HFFc6 (cell line): ENCODE measurements at regions not wholly inside any gene's neighbourhood (a gene's known extent, or its start where the extent isn't known, plus 50 kb on each side); places are given as distances from the start of the nearest gene placed in this dataset.

Experiments
- DNase-seq: peaks from one replicate; pipeline ENCODE4 v3.0.0-alpha.2; 2018
- H3K27ac Mint-ChIP-seq: 2 replicates; pipeline ENCODE4 v1.8.0; 2020; ENCODE audit warnings: mild to moderate bottlenecking, mixed read lengths
- H3K27me3 Mint-ChIP-seq: 2 replicates; pipeline ENCODE4 v1.8.0; 2021; ENCODE audit warnings: mild to moderate bottlenecking, moderate library complexity, mixed read lengths; ENCODE audit not compliant: insufficient read depth
- H3K36me3 Mint-ChIP-seq: 2 replicates; pipeline ENCODE4 v1.8.0; 2021; ENCODE audit warnings: low read depth, mixed read lengths
- H3K4me1 Mint-ChIP-seq: 2 replicates; pipeline ENCODE4 v1.8.0; 2020; ENCODE audit warnings: low read depth, mixed read lengths
- H3K4me3 Mint-ChIP-seq: 2 replicates; pipeline ENCODE4 v1.8.0; 2020; ENCODE audit warnings: mild to moderate bottlenecking, moderate library complexity, mixed read lengths
- H3K9me3 Mint-ChIP-seq: 2 replicates; pipeline ENCODE4 v1.8.0; 2020; ENCODE audit warnings: mild to moderate bottlenecking, mixed read lengths
- TF ChIP-seq, protein P1 (sequence below): fragments of 200-600 bp; sonication (generic); IDR thresholded peaks from 2 replicates; pipeline ENCODE4 v1.5.0; 2021; ENCODE audit warnings: antibody characterized with exemption, mild to moderate bottlenecking

- TF ChIP-seq, protein P1, sequence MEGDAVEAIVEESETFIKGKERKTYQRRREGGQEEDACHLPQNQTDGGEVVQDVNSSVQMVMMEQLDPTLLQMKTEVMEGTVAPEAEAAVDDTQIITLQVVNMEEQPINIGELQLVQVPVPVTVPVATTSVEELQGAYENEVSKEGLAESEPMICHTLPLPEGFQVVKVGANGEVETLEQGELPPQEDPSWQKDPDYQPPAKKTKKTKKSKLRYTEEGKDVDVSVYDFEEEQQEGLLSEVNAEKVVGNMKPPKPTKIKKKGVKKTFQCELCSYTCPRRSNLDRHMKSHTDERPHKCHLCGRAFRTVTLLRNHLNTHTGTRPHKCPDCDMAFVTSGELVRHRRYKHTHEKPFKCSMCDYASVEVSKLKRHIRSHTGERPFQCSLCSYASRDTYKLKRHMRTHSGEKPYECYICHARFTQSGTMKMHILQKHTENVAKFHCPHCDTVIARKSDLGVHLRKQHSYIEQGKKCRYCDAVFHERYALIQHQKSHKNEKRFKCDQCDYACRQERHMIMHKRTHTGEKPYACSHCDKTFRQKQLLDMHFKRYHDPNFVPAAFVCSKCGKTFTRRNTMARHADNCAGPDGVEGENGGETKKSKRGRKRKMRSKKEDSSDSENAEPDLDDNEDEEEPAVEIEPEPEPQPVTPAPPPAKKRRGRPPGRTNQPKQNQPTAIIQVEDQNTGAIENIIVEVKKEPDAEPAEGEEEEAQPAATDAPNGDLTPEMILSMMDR = no peak
- H3K27ac Mint-ChIP-seq = no peak overlapping the region
- no peak overlapping the region for H3K4me3 Mint-ChIP-seq
- H3K4me1 Mint-ChIP-seq = peaks cover 9% of the 10 kb centered on the region; the same call in 1 of the 2 replicates
- H3K9me3 Mint-ChIP-seq = no peaks in the 10 kb centered on the region
- no peaks in the 10 kb centered on the region for H3K27me3 Mint-ChIP-seq
- DNase-seq = no peak
- no peaks in the 10 kb centered on the region for H3K36me3 Mint-ChIP-seq
These were observed 175.3 kb upstream of the MID1 start for GRCh38 chrX:10795721-10796120.

DNA sequence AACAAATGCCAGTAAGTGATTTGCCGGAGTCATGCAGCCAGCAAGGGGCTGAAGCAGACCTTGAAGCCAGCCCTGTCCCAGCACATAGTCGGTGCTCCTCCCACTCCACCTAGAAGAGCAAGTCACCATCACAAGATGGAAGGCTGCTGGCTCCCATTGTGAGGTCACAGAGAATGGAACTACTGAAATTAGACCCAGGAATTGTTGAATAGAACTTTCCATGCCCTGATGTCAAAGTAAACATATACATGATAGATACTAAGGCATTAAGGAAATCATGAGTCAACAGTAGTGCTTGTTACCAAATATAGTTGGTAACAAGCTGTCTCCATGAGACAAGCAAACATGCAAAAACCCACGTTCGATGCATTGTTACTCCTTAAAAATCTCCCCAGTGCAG lies 177.1 kb upstream of the MID1 start:
- no peak for DNase-seq
- Mint-ChIP-seq H3K27me3 (no peaks in the 10 kb centered on the region), H3K4me3 (no peak overlapping the region), H3K36me3 (no peaks in the 10 kb centered on the region), H3K4me1 (peaks cover 9% of the 10 kb centered on the region; the same call in 1 of the 2 replicates), H3K9me3 (no peaks in the 10 kb centered on the region), H3K27ac (no peak overlapping the region)
- TF ChIP-seq, protein P1 = no peak

GRCh38 chrX:10798041-10798440 lies 177.7 kb upstream of the MID1 start:
- Mint-ChIP-seq H3K27ac (no peak overlapping the region), H3K27me3 (no peaks in the 10 kb centered on the region), H3K4me1 (peaks cover 9% of the 10 kb centered on the region; the same call in 1 of the 2 replicates), H3K9me3 (no peaks in the 10 kb centered on the region), H3K36me3 (no peaks in the 10 kb centered on the region), H3K4me3 (no peak overlapping the region)
- TF ChIP-seq, protein P1 = no peak
- no peak for DNase-seq

DNA sequence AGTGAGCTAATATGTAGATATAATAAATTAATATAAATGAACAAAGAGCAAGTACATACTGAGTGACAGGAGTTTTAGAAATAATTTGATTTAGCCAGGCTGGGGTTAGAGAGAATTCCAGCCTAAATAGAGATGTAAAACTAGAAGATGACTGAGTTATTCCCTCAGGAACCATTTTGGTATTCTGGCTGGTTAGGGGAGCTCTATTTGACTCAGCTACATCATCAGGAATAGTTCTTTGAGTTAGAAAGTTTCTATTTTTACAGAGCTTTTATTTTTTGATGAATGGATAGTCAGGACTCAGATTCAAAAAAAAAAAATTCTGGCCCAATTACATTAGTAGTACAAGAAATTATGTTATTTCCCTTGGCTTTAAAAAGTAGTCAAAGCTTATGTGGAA lies 180.4 kb upstream of the MID1 start:
- Mint-ChIP-seq H3K4me1 (peaks cover 9% of the 10 kb centered on the region; the same call in 1 of the 2 replicates), H3K27me3 (no peaks in the 10 kb centered on the region), H3K36me3 (no peaks in the 10 kb centered on the region), H3K4me3 (no peak overlapping the region), H3K27ac (no peak overlapping the region), H3K9me3 (no peaks in the 10 kb centered on the region)
- TF ChIP-seq, protein P1 = no peak
- DNase-seq = no peak

DNA sequence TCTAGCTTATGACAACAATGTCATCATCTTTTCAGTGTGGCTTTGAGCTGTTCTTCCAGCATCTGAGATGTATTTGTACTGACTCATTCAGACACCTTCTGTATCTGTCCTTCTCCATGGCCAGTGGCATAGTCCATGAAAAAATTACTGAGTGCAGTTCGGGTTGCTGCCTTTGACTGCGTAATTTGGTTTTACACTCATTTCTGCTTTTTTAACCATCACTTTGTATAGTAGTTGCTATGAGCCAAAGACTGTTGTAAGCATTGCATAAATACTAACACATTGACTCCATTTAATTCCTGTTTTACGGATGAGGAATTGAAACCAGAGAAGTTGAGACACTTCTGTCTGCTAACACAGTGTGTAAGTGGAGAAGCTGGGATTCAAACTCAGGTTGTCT lies 190.7 kb upstream of the MID1 start:
- TF ChIP-seq, protein P1 = no peak
- Mint-ChIP-seq H3K9me3 (no peaks in the 10 kb centered on the region), H3K27me3 (peaks cover 3% of the 10 kb centered on the region), H3K4me1 (no peaks in the 10 kb centered on the region), H3K36me3 (no peaks in the 10 kb centered on the region), H3K27ac (no peak overlapping the region), H3K4me3 (no peak overlapping the region)
- no peak for DNase-seq

GRCh38 chrX:10813761-10814160 lies 193.4 kb upstream of the MID1 start:
- no peaks in the 10 kb centered on the region for H3K36me3 Mint-ChIP-seq
- H3K27me3 Mint-ChIP-seq = no peaks in the 10 kb centered on the region
- no peaks in the 10 kb centered on the region for H3K4me1 Mint-ChIP-seq
- H3K27ac Mint-ChIP-seq = no peak overlapping the region
- DNase-seq = no peak
- no peak overlapping the region for H3K4me3 Mint-ChIP-seq
- TF ChIP-seq, protein P1 = no peak
- no peaks in the 10 kb centered on the region for H3K9me3 Mint-ChIP-seq
